Astrocyte of the cerebellum (primary cell): ENCODE measurements at regions not wholly inside any gene's neighbourhood (a gene's known extent, or its start where the extent isn't known, plus 50 kb on each side); places are given as distances from the start of the nearest gene placed in this dataset.

ENCODE experiments used
- DNase-seq: peaks from one replicate; pipeline ENCODE4 v3.0.0-alpha.2; 2011; ENCODE audit warnings: low read depth
- H3K4me3 ChIP-seq: 2 replicates; pipeline ENCODE4 v1.5.1; 2011; ENCODE audit warnings: mild to moderate bottlenecking, low read depth, low read length, moderate library complexity
- CTCF ChIP-seq: IDR thresholded peaks from 2 replicates; pipeline ENCODE4 v1.5.1; 2012; ENCODE audit warnings: low read length, low read depth, moderate library complexity, mild to moderate bottlenecking; ENCODE audit errors: missing control alignments
- in situ Hi-C: cut with HindIII; loops from 2 replicates; pipeline ENCODE4 v1.10.0; 2017; ENCODE audit warnings: low sequenced_read_pairs

- TF ChIP-seq CTCF, result no peak
- no peak for DNase-seq
- no peak overlapping the region for H3K4me3 ChIP-seq
- in situ Hi-C loops, result no loop called here
These were observed 57.7 kb upstream of the MEF2C start for GRCh38 chr5:88940713-88941112.

- no peak for TF ChIP-seq CTCF
- no peak for DNase-seq
- in situ Hi-C loops, result no loop called here
- no peak overlapping the region for H3K4me3 ChIP-seq
These were observed 56.3 kb upstream of the MEF2C start for GRCh38 chr5:88939300-88939699.

GRCh38 chr5:88938488-88938887 lies 55.5 kb upstream of the MEF2C start:
- no peak for DNase-seq
- no peak overlapping the region for H3K4me3 ChIP-seq
- in situ Hi-C loops, result no loop called here
- TF ChIP-seq CTCF, result no peak

GRCh38 chr5:88937406-88937805 lies 54.4 kb upstream of the MEF2C start:
- in situ Hi-C loops, result no loop called here
- H3K4me3 ChIP-seq, result no peak overlapping the region
- DNase-seq, result no peak
- no peak for TF ChIP-seq CTCF

GRCh38 chr5:88934439-88934838 lies 51.5 kb upstream of the MEF2C start:
- in situ Hi-C loops, result no loop called here
- no peak for DNase-seq
- H3K4me3 ChIP-seq, result no peak overlapping the region
- TF ChIP-seq CTCF, result no peak
